ENCODE measurements at regions not wholly inside any gene's neighbourhood (a gene's known extent, or its start where the extent isn't known, plus 50 kb on each side); places are given as distances from the start of the nearest gene placed in this dataset.

DNA sequence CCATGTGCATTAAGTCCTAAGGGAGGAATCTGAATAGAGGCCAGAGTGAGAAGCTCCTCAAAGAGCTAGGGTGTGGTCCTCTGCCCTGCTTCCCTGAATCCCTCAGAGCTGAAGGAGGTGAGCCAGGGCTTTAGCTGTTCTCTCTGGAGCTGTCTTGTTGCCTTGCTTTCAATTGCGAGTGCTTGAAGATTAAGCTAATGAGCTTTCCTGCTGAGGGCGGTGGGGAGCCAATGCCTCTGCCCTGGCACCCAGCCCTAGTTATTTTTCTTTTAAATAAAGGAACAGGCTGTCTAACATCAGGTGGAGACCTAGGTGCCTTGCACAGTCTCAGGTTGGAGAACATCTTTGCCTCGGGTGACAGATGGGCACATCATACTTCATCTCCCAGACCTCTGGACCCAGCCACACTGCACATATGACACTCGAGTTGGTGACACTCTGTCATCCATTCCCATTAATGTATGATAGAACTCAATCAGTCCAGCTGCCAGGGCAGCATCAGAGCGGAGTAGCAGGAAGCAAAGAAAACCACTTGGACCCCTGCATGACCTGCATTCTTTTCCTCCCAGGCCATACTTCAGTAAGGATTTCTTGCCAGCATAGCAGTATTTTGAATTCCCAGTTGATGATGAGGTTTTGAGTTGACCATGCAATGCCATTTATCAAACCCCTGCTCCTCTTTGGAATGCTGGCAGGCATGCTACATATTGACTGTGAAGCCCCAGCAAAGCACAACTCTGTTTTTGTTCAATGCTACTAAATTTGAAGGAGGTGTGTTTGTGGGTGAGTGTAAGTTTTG lies 292.7 kb downstream of the RNF144A start:
- no peak overlapping the region for H3K27ac Mint-ChIP-seq

DNA sequence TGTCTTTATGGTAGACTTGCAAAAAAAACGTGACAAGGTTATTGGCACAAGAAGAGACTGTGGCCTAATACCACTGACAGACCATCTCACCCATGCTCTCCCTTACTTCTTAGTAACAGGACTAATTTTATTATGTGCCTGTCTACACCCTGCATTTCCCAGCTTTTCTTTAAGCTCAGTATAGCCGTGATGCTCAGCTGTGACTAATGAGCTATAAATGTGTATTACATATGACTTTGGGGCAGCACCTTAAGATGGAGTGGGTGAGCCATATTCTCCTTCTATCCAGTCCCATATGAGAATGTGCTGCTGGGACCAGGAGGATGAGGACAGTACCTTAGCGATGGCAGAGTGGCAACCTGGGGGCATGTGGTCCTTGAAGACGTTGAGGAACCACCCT lies 293.5 kb downstream of the RNF144A start:
- peaks cover 1% of the 10 kb centered on the region for H3K27me3 Mint-ChIP-seq (ENCODE audit: insufficient read depth)
- no peak overlapping the region for H3K27ac Mint-ChIP-seq
- peaks cover 21% of the 10 kb centered on the region for H3K9me3 Mint-ChIP-seq
- no peaks in the 10 kb centered on the region for H3K4me1 Mint-ChIP-seq (ENCODE audit: low read depth)
- no peak for DNase-seq
- no peaks in the 10 kb centered on the region for H3K36me3 Mint-ChIP-seq (ENCODE audit: low read depth)
- TF ChIP-seq, protein P1, sequence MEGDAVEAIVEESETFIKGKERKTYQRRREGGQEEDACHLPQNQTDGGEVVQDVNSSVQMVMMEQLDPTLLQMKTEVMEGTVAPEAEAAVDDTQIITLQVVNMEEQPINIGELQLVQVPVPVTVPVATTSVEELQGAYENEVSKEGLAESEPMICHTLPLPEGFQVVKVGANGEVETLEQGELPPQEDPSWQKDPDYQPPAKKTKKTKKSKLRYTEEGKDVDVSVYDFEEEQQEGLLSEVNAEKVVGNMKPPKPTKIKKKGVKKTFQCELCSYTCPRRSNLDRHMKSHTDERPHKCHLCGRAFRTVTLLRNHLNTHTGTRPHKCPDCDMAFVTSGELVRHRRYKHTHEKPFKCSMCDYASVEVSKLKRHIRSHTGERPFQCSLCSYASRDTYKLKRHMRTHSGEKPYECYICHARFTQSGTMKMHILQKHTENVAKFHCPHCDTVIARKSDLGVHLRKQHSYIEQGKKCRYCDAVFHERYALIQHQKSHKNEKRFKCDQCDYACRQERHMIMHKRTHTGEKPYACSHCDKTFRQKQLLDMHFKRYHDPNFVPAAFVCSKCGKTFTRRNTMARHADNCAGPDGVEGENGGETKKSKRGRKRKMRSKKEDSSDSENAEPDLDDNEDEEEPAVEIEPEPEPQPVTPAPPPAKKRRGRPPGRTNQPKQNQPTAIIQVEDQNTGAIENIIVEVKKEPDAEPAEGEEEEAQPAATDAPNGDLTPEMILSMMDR (IDR thresholded peaks at IDR 0.05) = no peak
- H3K4me3 Mint-ChIP-seq = no peak overlapping the region

More for the DNA sequence above, 292.7 kb downstream of the RNF144A start:
- DNase-seq = no peak
- Mint-ChIP-seq H3K27me3 (ENCODE audit: insufficient read depth) (peaks cover 5% of the 10 kb centered on the region), H3K4me3 (no peak overlapping the region), H3K9me3 (peaks cover 21% of the 10 kb centered on the region), H3K4me1 (ENCODE audit: low read depth) (no peaks in the 10 kb centered on the region), H3K36me3 (ENCODE audit: low read depth) (no peaks in the 10 kb centered on the region)
- TF ChIP-seq, protein P1 (IDR thresholded peaks at IDR 0.05) = no peak

DNA sequence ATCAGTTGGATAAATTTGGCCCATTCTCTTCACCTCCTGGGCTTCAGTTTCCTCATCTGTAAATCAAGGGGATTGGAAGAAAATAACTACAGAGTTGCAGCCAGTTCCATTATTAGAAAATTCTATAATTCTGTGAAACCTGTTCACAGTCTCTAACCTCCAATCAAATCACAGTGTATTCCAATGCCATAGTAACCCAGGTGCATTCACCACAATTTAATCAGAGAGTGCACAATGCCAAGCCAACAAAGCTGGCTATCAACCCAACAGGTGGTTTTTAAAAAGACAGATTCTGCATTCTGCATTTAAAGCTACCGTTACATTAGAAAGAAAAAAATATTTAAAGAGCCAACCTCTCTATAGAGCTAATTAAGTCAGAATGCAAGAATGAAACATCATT lies 308.6 kb downstream of the RNF144A start:
- no peaks in the 10 kb centered on the region for H3K27me3 Mint-ChIP-seq (ENCODE audit: insufficient read depth)
- peaks cover 37% of the 10 kb centered on the region for H3K9me3 Mint-ChIP-seq
- TF ChIP-seq, protein P1 (IDR thresholded peaks at IDR 0.05) = no peak
- no peak overlapping the region for H3K27ac Mint-ChIP-seq
- no peaks in the 10 kb centered on the region for H3K4me1 Mint-ChIP-seq (ENCODE audit: low read depth)
- no peaks in the 10 kb centered on the region for H3K36me3 Mint-ChIP-seq (ENCODE audit: low read depth)
- H3K4me3 Mint-ChIP-seq = no peak overlapping the region
- no peak for DNase-seq

DNA sequence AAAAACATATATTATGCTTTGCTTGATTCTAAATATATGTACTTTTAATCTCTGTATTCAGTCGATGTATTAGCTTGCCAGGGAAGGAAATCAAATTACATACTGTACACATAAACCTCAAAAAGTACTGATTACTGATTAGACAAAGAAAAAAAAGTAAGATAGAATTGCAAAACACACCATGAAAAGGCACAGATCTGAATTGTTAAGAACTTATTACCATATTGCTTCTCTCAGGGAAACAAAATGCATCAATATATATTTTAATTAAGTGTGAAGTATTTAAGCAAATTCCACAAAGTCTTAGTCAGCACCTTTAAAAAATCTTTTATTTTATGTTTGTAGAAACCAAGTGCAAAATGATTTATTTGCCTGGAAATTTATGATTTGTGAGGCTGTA lies 309.3 kb downstream of the RNF144A start:
- H3K36me3 Mint-ChIP-seq (ENCODE audit: low read depth) = no peaks in the 10 kb centered on the region
- no peak overlapping the region for H3K27ac Mint-ChIP-seq
- H3K4me1 Mint-ChIP-seq (ENCODE audit: low read depth) = no peaks in the 10 kb centered on the region

DNA sequence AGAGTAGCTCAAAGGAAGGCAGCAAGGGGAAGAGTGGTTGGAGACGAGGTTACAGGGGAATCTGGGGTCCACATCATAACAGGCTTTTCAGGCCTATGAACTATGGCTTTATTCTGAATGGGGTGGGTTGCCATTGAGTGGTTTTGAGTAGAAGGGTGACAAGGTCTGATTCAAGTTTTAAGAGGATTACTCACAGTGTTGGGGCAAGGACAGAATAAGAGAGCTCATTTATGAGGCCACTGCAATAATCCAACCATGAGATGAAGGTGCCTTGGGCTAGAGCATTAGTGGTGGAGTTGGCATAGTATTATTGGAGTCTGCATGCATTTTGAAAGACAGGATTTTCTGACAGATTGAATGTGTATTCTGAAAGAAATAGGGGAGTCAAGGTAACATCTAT lies 315.9 kb downstream of the RNF144A start:
- no peak overlapping the region for H3K27ac Mint-ChIP-seq
- peaks cover 22% of the 10 kb centered on the region for H3K9me3 Mint-ChIP-seq
- H3K4me1 Mint-ChIP-seq (ENCODE audit: low read depth) = no peaks in the 10 kb centered on the region
- no peak overlapping the region for H3K4me3 Mint-ChIP-seq
- no peak for DNase-seq
- TF ChIP-seq, protein P1 (IDR thresholded peaks at IDR 0.05) = no peak
- H3K27me3 Mint-ChIP-seq (ENCODE audit: insufficient read depth) = peaks cover 2% of the 10 kb centered on the region; the same call in 1 of the 2 replicates
- H3K36me3 Mint-ChIP-seq (ENCODE audit: low read depth) = 0 out of 2 replicates have a peak, but pooled peaks cover 3% of the 10 kb centered on the region

More for the DNA sequence above, 309.3 kb downstream of the RNF144A start:
- H3K4me3 Mint-ChIP-seq = no peak overlapping the region
- H3K27me3 Mint-ChIP-seq (ENCODE audit: insufficient read depth) = no peaks in the 10 kb centered on the region
- H3K9me3 Mint-ChIP-seq = peaks cover 31% of the 10 kb centered on the region
- TF ChIP-seq, protein P1 (IDR thresholded peaks at IDR 0.05) = no peak
- no peak for DNase-seq

Measured in HFFc6 (cell line).